MCF 10A (cell line): ENCODE measurements at regions not wholly inside any gene's neighbourhood (a gene's known extent, or its start where the extent isn't known, plus 50 kb on each side); places are given as distances from the start of the nearest gene placed in this dataset.

Source experiments
- BruUV-seq: library from RNA; stranded (reverse); fragments of 400-500 nt; replicated peaks from 2 replicates; lab custom pipeline; 2021; lab: Mats Ljungman, UMichigan
- CTCF ChIA-PET: fragments of 300-600 bp; sonication (Branson Sonifier 250); formaldehyde crosslinking; extraction: SDS; loops from one replicate; lab custom pipeline; 2021; ENCODE audit warnings: antibody characterized with exemption, inconsistent platforms; lab: Yijun Ruan, JAX
- POLR2A ChIA-PET: fragments of 300-600, 350-650 bp; sonication (Branson Sonifier 250); formaldehyde crosslinking; extraction: SDS; loops from one replicate; lab custom pipeline; 2020; ENCODE audit warnings: antibody characterized with exemption, inconsistent platforms; lab: Yijun Ruan, JAX
- DNase-seq: peaks from one replicate; pipeline ENCODE4 v3.0.0-alpha.2; 2018; ENCODE audit not compliant: unreplicated experiment
- H3K27ac Mint-ChIP-seq: one replicate; pipeline ENCODE4 v1.8.0; 2022; ENCODE audit warnings: mild to moderate bottlenecking, low read depth, mixed read lengths; ENCODE audit not compliant: unreplicated experiment
- H3K27me3 Mint-ChIP-seq: one replicate; pipeline ENCODE4 v1.8.0; 2022; ENCODE audit warnings: mixed read lengths; ENCODE audit not compliant: insufficient read depth, unreplicated experiment
- H3K36me3 Mint-ChIP-seq: one replicate; pipeline ENCODE4 v1.8.0; 2022; ENCODE audit warnings: mild to moderate bottlenecking, moderate library complexity, mixed read lengths; ENCODE audit not compliant: insufficient read depth, unreplicated experiment
- H3K4me1 Mint-ChIP-seq: one replicate; pipeline ENCODE4 v1.8.0; 2022; ENCODE audit warnings: mixed read lengths; ENCODE audit not compliant: insufficient read depth, unreplicated experiment
- H3K4me3 Mint-ChIP-seq: one replicate; pipeline ENCODE4 v1.8.0; 2022; ENCODE audit warnings: mild to moderate bottlenecking, moderate library complexity, mixed read lengths; ENCODE audit not compliant: unreplicated experiment
- H3K9me3 Mint-ChIP-seq: one replicate; pipeline ENCODE4 v1.8.0; 2022; ENCODE audit warnings: mixed read lengths; ENCODE audit not compliant: unreplicated experiment
- CTCF ChIP-seq: fragments of 200-600 bp; IDR thresholded peaks from one replicate; pipeline ENCODE4 v1.8.0; 2022; ENCODE audit warnings: antibody characterized with exemption, mild to moderate bottlenecking; ENCODE audit not compliant: unreplicated experiment
- intact Hi-C: fragments of 100-400 bp; cut with micrococcal nuclease; formaldehyde crosslinking; loops from 2 replicates; pipeline ENCODE4 v1.14.1; 2022

DNA sequence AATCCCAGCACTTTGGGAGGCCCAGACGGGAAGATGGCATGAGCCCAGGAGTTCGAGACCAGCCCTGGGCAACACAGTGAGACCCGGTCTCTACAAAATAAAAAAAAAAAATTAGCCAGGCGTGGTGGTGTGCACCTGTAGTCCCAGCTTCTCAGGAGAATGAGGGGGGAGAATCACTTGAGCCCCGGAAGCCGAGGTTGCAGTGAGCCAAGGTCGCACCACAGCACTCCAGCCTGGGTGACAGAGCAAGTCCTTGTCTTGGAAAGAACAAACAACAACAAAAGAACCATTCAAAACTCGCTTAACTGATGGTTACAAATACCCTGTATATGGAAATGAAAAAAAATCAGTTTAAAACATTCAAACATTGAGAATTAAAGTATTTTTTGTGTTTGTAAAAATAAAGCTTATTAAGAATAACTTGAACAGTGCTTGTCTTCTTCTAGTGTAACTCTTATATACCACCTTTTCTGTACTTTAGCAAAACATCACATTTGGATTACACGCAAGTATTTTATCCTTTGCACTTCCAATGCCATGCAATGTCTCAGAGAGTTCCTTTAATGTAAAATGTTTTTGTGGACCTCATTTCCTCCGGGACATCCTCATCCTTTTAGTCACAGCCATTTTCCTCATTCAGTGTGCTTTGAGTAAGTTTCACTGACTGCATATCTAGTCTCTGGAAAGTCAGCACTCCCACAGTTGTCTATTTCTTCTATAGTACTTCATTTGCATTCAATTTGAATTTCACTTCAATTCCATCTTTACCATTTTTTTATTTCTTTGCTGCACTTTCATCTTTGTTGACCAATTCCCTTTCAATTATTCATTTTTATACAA is 113.0 kb upstream of the GOLGA8J start:
- Mint-ChIP-seq H3K36me3 (no peaks in the 10 kb centered on the region), H3K9me3 (peaks cover 7% of the 10 kb centered on the region), H3K27ac (no peak overlapping the region), H3K4me3 (no peak overlapping the region), H3K4me1 (no peaks in the 10 kb centered on the region), H3K27me3 (no peaks in the 10 kb centered on the region)
- ChIA-PET POLR2A (interaction anchor here (0.7 kb wide), 1 partner anchor 14 kb away, joined by 4 read pairs; no protein-coding TSS in a partner anchor), CTCF (interaction anchor here (0.6 to 0.7 kb wide), 2 partner anchors 12 to 105 kb away, joined by 3 read pairs; no protein-coding TSS in a partner anchor)
- no TSS peak for BruUV-seq
- no peak for DNase-seq
- intact Hi-C loops = no loop called here
- TF ChIP-seq CTCF = no peak

DNA sequence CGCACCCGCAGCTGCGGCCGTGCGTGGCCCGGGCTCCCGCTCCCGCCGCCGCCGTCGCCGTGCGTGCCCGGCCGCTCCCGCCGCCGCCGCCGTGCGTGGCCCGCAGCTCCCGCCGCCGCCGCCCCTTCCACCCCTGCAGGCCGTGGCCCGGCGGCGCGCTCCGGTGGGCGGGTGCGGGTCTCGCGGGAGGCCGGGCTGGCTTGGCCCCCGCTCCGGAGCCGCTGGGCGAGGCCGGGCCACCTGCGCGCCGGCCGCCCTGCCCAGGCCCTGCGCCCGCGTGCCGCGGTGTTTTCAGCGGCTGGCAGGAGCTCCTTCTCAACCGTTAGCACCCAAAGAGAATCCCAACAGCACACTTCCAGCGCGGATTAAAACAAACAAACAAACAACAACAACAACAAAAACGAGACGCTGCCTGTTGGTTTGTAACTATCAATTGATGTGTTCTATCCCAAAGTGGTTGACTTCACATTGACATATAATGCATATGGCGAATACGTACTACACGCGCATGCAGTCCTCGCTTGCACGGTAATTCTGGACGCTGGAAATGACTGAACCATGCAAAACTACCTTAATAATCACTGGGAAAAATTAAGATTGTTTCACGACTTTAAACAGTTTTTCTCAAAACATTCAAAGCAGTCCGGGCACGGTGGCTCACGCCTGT is 113.7 kb upstream of the GOLGA8J start:
- no peaks in the 10 kb centered on the region for H3K27me3 Mint-ChIP-seq
- no peaks in the 10 kb centered on the region for H3K36me3 Mint-ChIP-seq
- intact Hi-C loops = no loop called here
- no peak for DNase-seq
- no peaks in the 10 kb centered on the region for H3K4me1 Mint-ChIP-seq
- CTCF ChIA-PET = interaction anchor here (0.6 kb wide), 1 partner anchor 106 kb away, joined by 3 read pairs; no protein-coding TSS in a partner anchor
- peak overlapping the region; percentile 70 for H3K4me3 Mint-ChIP-seq
- peaks cover 7% of the 10 kb centered on the region for H3K9me3 Mint-ChIP-seq
- POLR2A ChIA-PET = no interaction called here
- no TSS peak for BruUV-seq
- no peak overlapping the region for H3K27ac Mint-ChIP-seq
- TF ChIP-seq CTCF = no peak

GRCh38 chr15:29968099-29968894 is 114.5 kb upstream of the GOLGA8J start:
- Mint-ChIP-seq H3K36me3 (no peaks in the 10 kb centered on the region), H3K4me1 (no peaks in the 10 kb centered on the region), H3K27me3 (no peaks in the 10 kb centered on the region), H3K4me3 (peak overlapping the region; percentile 70), H3K27ac (no peak overlapping the region), H3K9me3 (peaks cover 7% of the 10 kb centered on the region)
- no peak for DNase-seq
- no TSS peak for BruUV-seq
- intact Hi-C loops = no loop called here
- TF ChIP-seq CTCF = no peak
- ChIA-PET CTCF (no interaction called here), POLR2A (no interaction called here)

DNA sequence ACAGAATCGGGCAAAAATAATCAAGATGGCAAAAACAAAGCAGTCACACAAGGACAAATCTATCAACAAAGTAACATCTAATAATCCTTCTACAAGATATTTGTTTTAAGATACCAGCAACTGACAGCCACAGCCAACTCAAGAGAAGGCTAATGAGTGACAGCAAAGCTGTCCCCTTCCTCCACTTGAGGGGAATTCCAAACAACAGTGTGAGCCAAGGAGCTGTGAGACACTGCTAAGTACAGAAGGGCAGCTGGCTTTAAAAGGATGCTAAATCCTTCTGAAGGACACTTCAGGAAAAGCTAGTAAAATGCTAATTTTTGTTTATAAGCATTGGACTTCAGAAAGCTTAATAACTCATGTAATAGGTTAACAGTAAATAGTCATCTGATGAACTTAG is 120.3 kb upstream of the GOLGA8J start:
- DNase-seq = no peak
- H3K4me3 Mint-ChIP-seq = no peak overlapping the region
- no peak for TF ChIP-seq CTCF
- ChIA-PET POLR2A (interaction anchor here (0.6 to 1.3 kb wide), 3 partner anchors 9 to 113 kb away, joined by 3 to 4 read pairs (median 3); no protein-coding TSS in a partner anchor), CTCF (interaction anchor here (0.7 kb wide), 1 partner anchor 27 kb away, joined by 3 read pairs; no protein-coding TSS in a partner anchor)
- BruUV-seq = no TSS peak
- no peaks in the 10 kb centered on the region for H3K4me1 Mint-ChIP-seq
- intact Hi-C loops = no loop called here
- no peaks in the 10 kb centered on the region for H3K36me3 Mint-ChIP-seq
- H3K9me3 Mint-ChIP-seq = no peaks in the 10 kb centered on the region
- no peak overlapping the region for H3K27ac Mint-ChIP-seq
- H3K27me3 Mint-ChIP-seq = no peaks in the 10 kb centered on the region
